Fibroblast of lung (primary cell): ENCODE measurements at regions not wholly inside any gene's neighbourhood (a gene's known extent, or its start where the extent isn't known, plus 50 kb on each side); places are given as distances from the start of the nearest gene placed in this dataset.

ENCODE experiments used
- EZH2 ChIP-seq: IDR thresholded peaks from 2 replicates; pipeline ENCODE4 v1.5.1; 2012; ENCODE audit warnings: low read length, control low read depth, mild to moderate bottlenecking; ENCODE audit errors: missing control alignments
- TF ChIP-seq, protein P1 (sequence below), 2 donors: IDR thresholded peaks in 1 of 2; conservative IDR thresholded peaks in 1 of 2; 1 replicate in 1 of 2; 2 replicates in 1 of 2; pipeline ENCODE4 v1.5.1; 2011 to 2012; ENCODE audit warnings: low read length in 2 of 2, control low read depth in 1 of 2, inconsistent platforms in 1 of 2, low read depth in 1 of 2, mild to moderate bottlenecking in 1 of 2

DNA sequence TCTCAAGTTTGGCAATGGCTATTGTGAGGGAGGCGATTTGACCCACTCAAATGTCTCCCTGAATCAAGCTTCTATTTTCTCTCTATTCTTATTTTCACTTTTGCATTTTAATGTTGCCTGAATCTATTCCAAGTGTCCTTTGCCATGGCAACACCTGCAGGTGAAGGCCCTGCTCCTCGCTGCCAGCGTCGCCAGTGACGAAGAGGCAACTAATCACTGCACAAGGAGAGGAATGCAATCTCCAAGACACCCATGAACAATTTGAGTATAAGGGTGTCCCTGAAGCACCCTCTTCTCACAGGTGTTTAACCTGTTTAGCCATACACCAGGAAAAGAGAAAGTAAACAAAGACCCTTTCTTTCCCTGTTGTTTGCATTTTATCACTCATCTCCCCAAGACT is 165.6 kb upstream of the VRK2 start:
- TF ChIP-seq, protein P1, sequence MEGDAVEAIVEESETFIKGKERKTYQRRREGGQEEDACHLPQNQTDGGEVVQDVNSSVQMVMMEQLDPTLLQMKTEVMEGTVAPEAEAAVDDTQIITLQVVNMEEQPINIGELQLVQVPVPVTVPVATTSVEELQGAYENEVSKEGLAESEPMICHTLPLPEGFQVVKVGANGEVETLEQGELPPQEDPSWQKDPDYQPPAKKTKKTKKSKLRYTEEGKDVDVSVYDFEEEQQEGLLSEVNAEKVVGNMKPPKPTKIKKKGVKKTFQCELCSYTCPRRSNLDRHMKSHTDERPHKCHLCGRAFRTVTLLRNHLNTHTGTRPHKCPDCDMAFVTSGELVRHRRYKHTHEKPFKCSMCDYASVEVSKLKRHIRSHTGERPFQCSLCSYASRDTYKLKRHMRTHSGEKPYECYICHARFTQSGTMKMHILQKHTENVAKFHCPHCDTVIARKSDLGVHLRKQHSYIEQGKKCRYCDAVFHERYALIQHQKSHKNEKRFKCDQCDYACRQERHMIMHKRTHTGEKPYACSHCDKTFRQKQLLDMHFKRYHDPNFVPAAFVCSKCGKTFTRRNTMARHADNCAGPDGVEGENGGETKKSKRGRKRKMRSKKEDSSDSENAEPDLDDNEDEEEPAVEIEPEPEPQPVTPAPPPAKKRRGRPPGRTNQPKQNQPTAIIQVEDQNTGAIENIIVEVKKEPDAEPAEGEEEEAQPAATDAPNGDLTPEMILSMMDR (conservative IDR thresholded peaks at IDR 0.05 in 1 of 2, IDR thresholded peaks at IDR 0.05 in 1 of 2; ENCODE audit: low read depth in 1 of 2, low read length in 2 of 2), result no peak
- no peak for TF ChIP-seq EZH2
